GM19452 (cell line): ENCODE measurements at regions not wholly inside any gene's neighbourhood (a gene's known extent, or its start where the extent isn't known, plus 50 kb on each side); places are given as distances from the start of the nearest gene placed in this dataset.

ENCODE experiments used
- ATAC-seq: cut with Tn5 transposase; IDR thresholded peaks from one replicate; pipeline ENCODE4 v1.9.1; 2021; ENCODE audit not compliant: unreplicated experiment

GRCh38 chr7:109996411-109996810 is 1094.5 kb upstream of the LRRN3 start:
- no peak for ATAC-seq

GRCh38 chr7:109996927-109997326 is 1094.0 kb upstream of the LRRN3 start:
- no peak for ATAC-seq

- ATAC-seq = no peak
These were observed 1093.1 kb upstream of the LRRN3 start for GRCh38 chr7:109997837-109998236.

GRCh38 chr7:110001254-110001938 is 1089.5 kb upstream of the LRRN3 start:
- no peak for ATAC-seq

- ATAC-seq = no peak
These were observed 1087.1 kb upstream of the LRRN3 start for GRCh38 chr7:110003827-110004226.

- ATAC-seq = no peak
These were observed 1083.4 kb upstream of the LRRN3 start for GRCh38 chr7:110007320-110008063.

GRCh38 chr7:110010359-110010758 is 1080.6 kb upstream of the LRRN3 start:
- ATAC-seq = no peak

- no peak for ATAC-seq
These were observed 1073.5 kb upstream of the LRRN3 start for GRCh38 chr7:110017405-110017804.

- ATAC-seq = no peak
These were observed 1063.5 kb upstream of the LRRN3 start for GRCh38 chr7:110027385-110027784.

- ATAC-seq = no peak
These were observed 1047.4 kb upstream of the LRRN3 start for GRCh38 chr7:110043519-110043918.

GRCh38 chr7:110050785-110051184 is 1040.1 kb upstream of the LRRN3 start:
- no peak for ATAC-seq

GRCh38 chr7:110051372-110051771 is 1039.6 kb upstream of the LRRN3 start:
- no peak for ATAC-seq

- ATAC-seq = no peak
These were observed 1034.6 kb upstream of the LRRN3 start for GRCh38 chr7:110056331-110056730.

- no peak for ATAC-seq
These were observed 1032.5 kb upstream of the LRRN3 start for GRCh38 chr7:110058401-110058800.

- ATAC-seq = no peak
These were observed 1029.5 kb upstream of the LRRN3 start for GRCh38 chr7:110061387-110061786.

- ATAC-seq = no peak
These were observed 1025.8 kb upstream of the LRRN3 start for GRCh38 chr7:110065121-110065520.

- no peak for ATAC-seq
These were observed 1024.1 kb upstream of the LRRN3 start for GRCh38 chr7:110066843-110067242.

- ATAC-seq = no peak
These were observed 1019.7 kb upstream of the LRRN3 start for GRCh38 chr7:110071192-110071591.

GRCh38 chr7:110075450-110075849 is 1015.5 kb upstream of the LRRN3 start:
- no peak for ATAC-seq

- ATAC-seq = no peak
These were observed 1014.7 kb upstream of the LRRN3 start for GRCh38 chr7:110076194-110076593.

- ATAC-seq = no peak
These were observed 1006.6 kb upstream of the LRRN3 start for GRCh38 chr7:110084181-110084807.
